Liver (tissue), 8 donors: ENCODE measurements at regions not wholly inside any gene's neighbourhood (a gene's known extent, or its start where the extent isn't known, plus 50 kb on each side); places are given as distances from the start of the nearest gene placed in this dataset.

ENCODE experiments used
- DNase-seq: peaks from one replicate; pipeline ENCODE4 v3.0.0-alpha.2; 2017; ENCODE audit warnings: low spot score
- H3K27ac ChIP-seq, 2 donors: one replicate each; pipeline ENCODE4 v1.7.0; 2013; ENCODE audit warnings: inconsistent platforms in 2 of 2, low read length in 2 of 2, control low read depth in 1 of 2, low read depth in 1 of 2, mild to moderate bottlenecking in 1 of 2
- H3K27me3 ChIP-seq, 4 donors: one replicate each; pipeline versions ENCODE4 v1.6.1 to v1.7.0; 2013; ENCODE audit warnings: low read length in 3 of 4, inconsistent platforms in 1 of 4, mild to moderate bottlenecking in 1 of 4, moderate library complexity in 1 of 4; ENCODE audit not compliant: control insufficient read depth in 4 of 4, insufficient read depth in 4 of 4
- H3K36me3 ChIP-seq, 4 donors: one replicate each; pipeline versions ENCODE4 v1.6.1 to v1.7.0; 2013; ENCODE audit warnings: low read length in 3 of 4, mild to moderate bottlenecking in 3 of 4, low read depth in 1 of 4, moderate library complexity in 1 of 4; ENCODE audit not compliant: control insufficient read depth in 4 of 4, insufficient read depth in 3 of 4
- H3K4me1 ChIP-seq, 4 donors: one replicate each; pipeline versions ENCODE4 v1.6.1 to v1.7.0; 2013; ENCODE audit warnings: low read length in 3 of 4, mild to moderate bottlenecking in 3 of 4, moderate library complexity in 1 of 4; ENCODE audit not compliant: control insufficient read depth in 4 of 4, insufficient read depth in 4 of 4
- H3K4me3 ChIP-seq, 3 donors: one replicate each; pipeline versions ENCODE4 v1.6.1 to v1.7.0; 2013; ENCODE audit warnings: low read length in 3 of 3, control low read depth in 1 of 3, low read depth in 1 of 3, mild to moderate bottlenecking in 1 of 3
- H3K9ac ChIP-seq, 2 donors: one replicate each; pipeline ENCODE4 v1.7.0; 2013; ENCODE audit warnings: low read length in 2 of 2, mild to moderate bottlenecking in 2 of 2, moderate library complexity in 2 of 2, control low read depth in 1 of 2, low read depth in 1 of 2
- H3K9me3 ChIP-seq, 4 donors: one replicate each; pipeline versions ENCODE4 v1.6.1 to v1.7.0; 2013; ENCODE audit warnings: low read length in 3 of 4; ENCODE audit not compliant: control insufficient read depth in 4 of 4
- EGR1 ChIP-seq, 2 donors: IDR thresholded peaks; 2 replicates each; pipeline ENCODE4 v1.6.1; 2016 to 2018; ENCODE audit warnings: antibody characterized with exemption in 2 of 2, low read depth in 2 of 2
- FOXA1 ChIP-seq: IDR thresholded peaks from 2 replicates; pipeline ENCODE4 v1.6.1; 2016; ENCODE audit warnings: antibody characterized with exemption
- FOXA2 ChIP-seq: IDR thresholded peaks from 2 replicates; pipeline ENCODE4 v1.6.1; 2016; ENCODE audit warnings: antibody characterized with exemption
- GABPA ChIP-seq, 2 donors: IDR thresholded peaks in 1 of 2; conservative IDR thresholded peaks in 1 of 2; 2 replicates each; pipeline ENCODE4 v1.6.1; 2016; ENCODE audit warnings: antibody characterized with exemption in 2 of 2, mild to moderate bottlenecking in 1 of 2, moderate library complexity in 1 of 2
- HNF4A ChIP-seq, 2 donors: conservative IDR thresholded peaks; 2 replicates each; pipeline ENCODE4 v1.6.1; 2016; ENCODE audit warnings: antibody characterized with exemption in 2 of 2, mild to moderate bottlenecking in 2 of 2
- JUND ChIP-seq, 2 donors: IDR thresholded peaks; 2 replicates each; pipeline ENCODE4 v1.6.1; 2016; ENCODE audit warnings: antibody characterized with exemption in 2 of 2
- NR2F2 ChIP-seq: IDR thresholded peaks from 2 replicates; pipeline ENCODE4 v1.6.1; 2016; ENCODE audit warnings: antibody characterized with exemption
- RAD21 ChIP-seq, 2 donors: IDR thresholded peaks; 2 replicates each; pipeline ENCODE4 v1.6.1; 2016; ENCODE audit warnings: antibody characterized with exemption in 2 of 2, mild to moderate bottlenecking in 2 of 2
- REST ChIP-seq: IDR thresholded peaks from 2 replicates; pipeline ENCODE4 v1.6.1; 2016; ENCODE audit warnings: antibody characterized with exemption, mild to moderate bottlenecking
- RXRA ChIP-seq, 2 donors: IDR thresholded peaks; 2 replicates each; pipeline ENCODE4 v1.6.1; 2017 to 2018; ENCODE audit warnings: antibody characterized with exemption in 2 of 2, mild to moderate bottlenecking in 1 of 2
- SP1 ChIP-seq: IDR thresholded peaks from 2 replicates; pipeline ENCODE4 v1.6.1; 2018; ENCODE audit warnings: antibody characterized with exemption, mild to moderate bottlenecking
- YY1 ChIP-seq: IDR thresholded peaks from 2 replicates; pipeline ENCODE4 v1.6.1; 2016; ENCODE audit warnings: antibody characterized with exemption, mild to moderate bottlenecking
- WGBS: extraction: QIAGEN DNeasy Blood & Tissue Kit; methylation state at CpG from one replicate; pipeline ENCODE4 v1.1.7; 2013; 5-methylcytosine and 5-hydroxymethylcytosine counted together
- TF ChIP-seq, protein P1 (sequence below): IDR thresholded peaks from 2 replicates; pipeline ENCODE4 v1.6.1; 2016; ENCODE audit warnings: antibody characterized with exemption
- TF ChIP-seq, protein P2 (sequence below): fragments of 150-350 bp; IDR thresholded peaks from 2 replicates; pipeline ENCODE4 v1.5.1; 2017; ENCODE audit warnings: improper control_type of control experiment, low read depth, low read length; ENCODE audit not compliant: missing input control
- TF ChIP-seq, protein P3 (sequence below): IDR thresholded peaks from 2 replicates; pipeline ENCODE4 v1.6.1; 2016; ENCODE audit warnings: antibody characterized with exemption
- donor health status: healthy.
- donor health status: healthy.
- donor health status: healthy.
- donor health status: healthy.
- donor health status: healthy.

GRCh38 chr10:58894929-58895328, 281.5 kb upstream of the PHYHIPL start:
- H3K9ac ChIP-seq, result no peak overlapping the region
- no peaks in the 10 kb centered on the region for H3K36me3 ChIP-seq
- H3K27me3 ChIP-seq, result no peaks in the 10 kb centered on the region
- 51% methylated on average over 2 of the region's 2 CpGs for WGBS
- H3K4me3 ChIP-seq, result no peak overlapping the region
- DNase-seq, result no peak
- no peaks in the 10 kb centered on the region for H3K9me3 ChIP-seq
- H3K4me1 ChIP-seq, result peaks cover 0 to 2% (median 0%) of the 10 kb centered on the region in 4 donors
- TF ChIP-seq NR2F2 (peak; percentile 99), HNF4A (conservative IDR thresholded peaks at IDR 0.05) (peak; percentile 30 to 43), RXRA (IDR thresholded peaks at IDR 0.05) (peak; percentile 89 to 96), RAD21 (IDR thresholded peaks at IDR 0.05) (peak; percentile 54 to 68), SP1 (peak; percentile 52)
- TF ChIP-seq, protein P1, sequence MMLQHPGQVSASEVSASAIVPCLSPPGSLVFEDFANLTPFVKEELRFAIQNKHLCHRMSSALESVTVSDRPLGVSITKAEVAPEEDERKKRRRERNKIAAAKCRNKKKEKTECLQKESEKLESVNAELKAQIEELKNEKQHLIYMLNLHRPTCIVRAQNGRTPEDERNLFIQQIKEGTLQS, result no peak
- TF ChIP-seq, protein P2, sequence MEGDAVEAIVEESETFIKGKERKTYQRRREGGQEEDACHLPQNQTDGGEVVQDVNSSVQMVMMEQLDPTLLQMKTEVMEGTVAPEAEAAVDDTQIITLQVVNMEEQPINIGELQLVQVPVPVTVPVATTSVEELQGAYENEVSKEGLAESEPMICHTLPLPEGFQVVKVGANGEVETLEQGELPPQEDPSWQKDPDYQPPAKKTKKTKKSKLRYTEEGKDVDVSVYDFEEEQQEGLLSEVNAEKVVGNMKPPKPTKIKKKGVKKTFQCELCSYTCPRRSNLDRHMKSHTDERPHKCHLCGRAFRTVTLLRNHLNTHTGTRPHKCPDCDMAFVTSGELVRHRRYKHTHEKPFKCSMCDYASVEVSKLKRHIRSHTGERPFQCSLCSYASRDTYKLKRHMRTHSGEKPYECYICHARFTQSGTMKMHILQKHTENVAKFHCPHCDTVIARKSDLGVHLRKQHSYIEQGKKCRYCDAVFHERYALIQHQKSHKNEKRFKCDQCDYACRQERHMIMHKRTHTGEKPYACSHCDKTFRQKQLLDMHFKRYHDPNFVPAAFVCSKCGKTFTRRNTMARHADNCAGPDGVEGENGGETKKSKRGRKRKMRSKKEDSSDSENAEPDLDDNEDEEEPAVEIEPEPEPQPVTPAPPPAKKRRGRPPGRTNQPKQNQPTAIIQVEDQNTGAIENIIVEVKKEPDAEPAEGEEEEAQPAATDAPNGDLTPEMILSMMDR, result no peak
- H3K27ac ChIP-seq, result no peak overlapping the region

DNA sequence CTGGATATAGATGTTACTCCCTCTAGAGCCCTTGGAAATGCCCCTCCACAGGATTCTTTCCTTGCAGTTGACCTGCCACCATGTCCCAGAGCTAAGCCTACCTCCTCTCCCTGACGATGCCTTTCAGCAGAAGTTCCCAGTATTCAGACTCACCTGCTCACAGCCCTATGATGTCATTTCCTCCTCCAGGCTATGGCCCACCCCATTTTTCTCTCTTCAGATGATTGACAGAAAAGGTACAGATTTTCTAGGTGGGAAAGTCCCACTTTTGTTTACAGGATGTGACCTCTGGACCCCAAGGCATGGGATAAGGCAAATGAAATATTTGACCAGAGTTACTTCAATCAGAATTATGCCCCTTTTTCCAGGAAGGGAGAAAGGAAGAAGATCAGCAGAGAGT, 280.2 kb upstream of the PHYHIPL start:
- no peak for DNase-seq
- H3K36me3 ChIP-seq, result no peaks in the 10 kb centered on the region
- TF ChIP-seq HNF4A (conservative IDR thresholded peaks at IDR 0.05) (no peak), JUND (IDR thresholded peaks at IDR 0.05) (no peak), EGR1 (IDR thresholded peaks at IDR 0.05; ENCODE audit: low read depth in 2 of 2) (no peak), RAD21 (IDR thresholded peaks at IDR 0.05) (no peak), FOXA2 (no peak), RXRA (IDR thresholded peaks at IDR 0.05) (no peak), YY1 (no peak), SP1 (no peak), REST (no peak), GABPA (IDR thresholded peaks at IDR 0.05 in 1 of 2, conservative IDR thresholded peaks at IDR 0.05 in 1 of 2) (no peak), FOXA1 (no peak)
- TF ChIP-seq, protein P2, result no peak
- TF ChIP-seq, protein P3, sequence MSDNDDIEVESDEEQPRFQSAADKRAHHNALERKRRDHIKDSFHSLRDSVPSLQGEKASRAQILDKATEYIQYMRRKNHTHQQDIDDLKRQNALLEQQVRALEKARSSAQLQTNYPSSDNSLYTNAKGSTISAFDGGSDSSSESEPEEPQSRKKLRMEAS, result no peak
- H3K9ac ChIP-seq, result no peak overlapping the region
- no peaks in the 10 kb centered on the region for H3K27me3 ChIP-seq
- no peak overlapping the region for H3K27ac ChIP-seq
- H3K9me3 ChIP-seq, result no peaks in the 10 kb centered on the region
- 71% methylated on average over 1 of the region's 1 CpG for WGBS
- peaks cover 0 to 2% (median 0%) of the 10 kb centered on the region in 4 donors for H3K4me1 ChIP-seq
- no peak overlapping the region for H3K4me3 ChIP-seq
